Adrenal gland (tissue), 9 donors: ENCODE measurements at regions not wholly inside any gene's neighbourhood (a gene's known extent, or its start where the extent isn't known, plus 50 kb on each side); places are given as distances from the start of the nearest gene placed in this dataset.

Experiments
- DNase-seq, 7 donors: peaks; one replicate each; pipeline ENCODE4 v3.0.0-alpha.2; 2019 to 2020
- H3K27ac ChIP-seq, 5 donors: fragments of 200-600 bp; sonication (generic) in 4 of 5; 1 replicate in 3 of 5; 2 replicates in 2 of 5; pipeline versions ENCODE4 v1.5.1 to v1.8.0; 2016 to 2020; ENCODE audit warnings: mild to moderate bottlenecking in 1 of 5
- H3K27me3 ChIP-seq: fragments of 200-600 bp; 2 replicates; pipeline ENCODE4 v1.8.0; 2021
- H3K36me3 ChIP-seq, 2 donors: fragments of 200-600 bp; replicated peaks in 1 of 2; 1 replicate in 1 of 2; 2 replicates in 1 of 2; pipeline versions ENCODE4 v1.5.1 to v1.8.0; 2018 to 2022
- H3K4me1 ChIP-seq, 2 donors: fragments of 200-600 bp; replicated peaks in 1 of 2; 1 replicate in 1 of 2; 2 replicates in 1 of 2; pipeline versions ENCODE4 v1.5.1 to v1.8.0; 2018 to 2021
- H3K4me3 ChIP-seq, 4 donors: fragments of 200-600 bp; sonication (generic) in 3 of 4; one replicate each; pipeline ENCODE4 v1.5.1; 2016 to 2018
- H3K9me3 ChIP-seq, 3 donors: fragments of 200-600 bp; sonication (generic) in 1 of 3; replicated peaks in 1 of 3; 1 replicate in 2 of 3; 2 replicates in 1 of 3; pipeline versions ENCODE4 v1.5.1 to v1.8.0; 2016 to 2021
- CTCF ChIP-seq, 6 experiments: fragments of 450-650 bp in 4 of 6; fragments of 200-600 bp in 2 of 6; sonication (generic) in 1 of 6; IDR thresholded peaks; 1 replicate in 5 of 6; 2 replicates in 1 of 6; pipeline versions ENCODE4 v1.5.1 to v1.8.0; 2016 to 2021; ENCODE audit warnings: antibody characterized with exemption in 6 of 6, mild to moderate bottlenecking in 2 of 6, moderate library complexity in 1 of 6
- POLR2A ChIP-seq, 2 donors: fragments of 450-650 bp; IDR thresholded peaks; one replicate each; pipeline ENCODE4 v1.6.1; 2017; ENCODE audit warnings: antibody characterized with exemption in 2 of 2, mild to moderate bottlenecking in 2 of 2, moderate library complexity in 1 of 2
- WGBS, 4 donors: extraction: QIAGEN DNeasy Blood & Tissue Kit in 2 of 4; methylation state at CpG; one replicate each; pipeline versions ENCODE4 v1.1.5 to v1.1.7; 2013 to 2017; 5-methylcytosine and 5-hydroxymethylcytosine counted together
- intact Hi-C, 2 donors: fragments of 100-400 bp; cut with DNase I; formaldehyde crosslinking; loops; one replicate each; pipeline versions ENCODE4 v1.14.1 to v1.15.0; 2022 to 2023
- donor health status: healthy with polysubstance abuse.
- donor health status: Bipolar disorder and iron deficiency.
- donor health status: DM: yes; HTN: yes; CAD: no.
- donor health status: DM: no; HTN: no; CAD: no.
- donor health status: DM: no; HTN: no; CAD: no.

- Histone ChIP-seq H3K9me3 (no peaks in the 10 kb centered on the region), H3K4me1 (no peaks in the 10 kb centered on the region), H3K36me3 (no peaks in the 10 kb centered on the region), H3K4me3 (no peak overlapping the region), H3K27ac (no peak overlapping the region), H3K27me3 (peaks cover 6% of the 10 kb centered on the region)
- no peak for DNase-seq
- 59 to 84% (median 79%) methylated on average over 7 to 14 of the region's 14 CpGs for WGBS, 4 donors
- intact Hi-C loops: no loop called here
- TF ChIP-seq POLR2A (IDR thresholded peaks at IDR 0.05) (no peak), CTCF (IDR thresholded peaks at IDR 0.05) (no peak)
These were observed 170.6 kb downstream of the RBFOX3 start for GRCh38 chr17:79440251-79440650.

- no peak overlapping the region for H3K4me3 ChIP-seq
- H3K27me3 ChIP-seq: peaks cover 6% of the 10 kb centered on the region
- 85 to 91% (median 88%) methylated on average over 4 to 6 of the region's 6 CpGs for WGBS, 4 donors
- H3K9me3 ChIP-seq: no peaks in the 10 kb centered on the region
- no peaks in the 10 kb centered on the region for H3K4me1 ChIP-seq
- DNase-seq: no peak
- H3K36me3 ChIP-seq: no peaks in the 10 kb centered on the region
- intact Hi-C loops: no loop called here
- no peak overlapping the region for H3K27ac ChIP-seq
- TF ChIP-seq POLR2A (IDR thresholded peaks at IDR 0.05) (no peak), CTCF (IDR thresholded peaks at IDR 0.05) (no peak)
These were observed 171.4 kb downstream of the RBFOX3 start for GRCh38 chr17:79439493-79439892.

- no peaks in the 10 kb centered on the region for H3K4me1 ChIP-seq
- DNase-seq: no peak
- WGBS, 4 donors: 60 to 69% (median 68%) methylated on average over 18 to 23 of the region's 23 CpGs
- peaks cover 6% of the 10 kb centered on the region for H3K27me3 ChIP-seq
- TF ChIP-seq POLR2A (IDR thresholded peaks at IDR 0.05) (no peak), CTCF (IDR thresholded peaks at IDR 0.05) (no peak)
- H3K4me3 ChIP-seq: no peak overlapping the region
- no peaks in the 10 kb centered on the region for H3K36me3 ChIP-seq
- H3K27ac ChIP-seq: no peak overlapping the region
- H3K9me3 ChIP-seq: no peaks in the 10 kb centered on the region
- intact Hi-C loops: no loop called here
These were observed 172.1 kb downstream of the RBFOX3 start for GRCh38 chr17:79438546-79439334.

GRCh38 chr17:79438058-79438457 is 172.8 kb downstream of the RBFOX3 start:
- Histone ChIP-seq H3K27ac (no peak overlapping the region), H3K4me3 (no peak overlapping the region), H3K4me1 (no peaks in the 10 kb centered on the region), H3K9me3 (no peaks in the 10 kb centered on the region), H3K36me3 (no peaks in the 10 kb centered on the region), H3K27me3 (peaks cover 6% of the 10 kb centered on the region)
- no peak for DNase-seq
- WGBS, 4 donors: 42 to 55% (median 49%) methylated on average over 4 of the region's 4 CpGs; no CpG with 5 or more reads in 1 of the 4 donors
- TF ChIP-seq POLR2A (IDR thresholded peaks at IDR 0.05) (no peak), CTCF (IDR thresholded peaks at IDR 0.05) (no peak)
- intact Hi-C loops: no loop called here
